ENCODE measurements at regions not wholly inside any gene's neighbourhood (a gene's known extent, or its start where the extent isn't known, plus 50 kb on each side); places are given as distances from the start of the nearest gene placed in this dataset.

GRCh38 chr14:97633131-97633738 lies 836.1 kb downstream of the VRK1 start:
- no peak for DNase-seq (ENCODE audit: low read depth)
- no peak for TF ChIP-seq CTCF (conservative IDR thresholded peaks at IDR 0.05; ENCODE audit: control insufficient read depth, insufficient read depth, low read depth, low read length)

DNA sequence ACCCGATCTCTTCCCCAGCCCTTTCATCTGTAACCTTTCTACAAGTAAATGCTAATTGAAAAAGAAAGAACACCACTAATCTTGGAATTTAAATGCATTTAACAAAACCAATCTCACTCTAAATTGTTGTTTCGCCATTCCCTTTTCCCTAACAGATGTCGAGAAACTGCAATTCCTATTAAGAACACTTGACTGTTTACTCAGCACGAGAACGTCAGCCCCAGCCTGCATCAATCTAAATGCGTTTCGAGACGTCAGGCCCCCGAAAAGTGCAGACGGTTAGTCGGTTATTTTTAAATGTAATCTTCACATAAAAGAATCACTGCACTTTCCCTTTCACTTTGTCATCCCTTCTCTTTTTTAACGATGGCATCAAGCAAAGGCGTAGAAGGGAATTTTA lies 837.6 kb downstream of the VRK1 start:
- no peak overlapping the region for H3K4me3 ChIP-seq (ENCODE audit: control insufficient read depth, low read depth, low read length)
- no peak for DNase-seq (ENCODE audit: low read depth)
- TF ChIP-seq CTCF (conservative IDR thresholded peaks at IDR 0.05; ENCODE audit: control insufficient read depth, insufficient read depth, low read depth, low read length) = no peak

More at GRCh38 chr14:97633131-97633738, 836.1 kb downstream of the VRK1 start:
- no peak overlapping the region for H3K4me3 ChIP-seq (ENCODE audit: control insufficient read depth, low read depth, low read length)

GRCh38 chr14:97638864-97639263 lies 841.7 kb downstream of the VRK1 start:
- no peak for DNase-seq (ENCODE audit: low read depth)
- H3K4me3 ChIP-seq (ENCODE audit: control insufficient read depth, low read depth, low read length) = no peak overlapping the region
- no peak for TF ChIP-seq CTCF (conservative IDR thresholded peaks at IDR 0.05; ENCODE audit: control insufficient read depth, insufficient read depth, low read depth, low read length)

GRCh38 chr14:97640031-97640430 lies 842.8 kb downstream of the VRK1 start:
- no peak for DNase-seq (ENCODE audit: low read depth)
- no peak for TF ChIP-seq CTCF (conservative IDR thresholded peaks at IDR 0.05; ENCODE audit: control insufficient read depth, insufficient read depth, low read depth, low read length)

DNA sequence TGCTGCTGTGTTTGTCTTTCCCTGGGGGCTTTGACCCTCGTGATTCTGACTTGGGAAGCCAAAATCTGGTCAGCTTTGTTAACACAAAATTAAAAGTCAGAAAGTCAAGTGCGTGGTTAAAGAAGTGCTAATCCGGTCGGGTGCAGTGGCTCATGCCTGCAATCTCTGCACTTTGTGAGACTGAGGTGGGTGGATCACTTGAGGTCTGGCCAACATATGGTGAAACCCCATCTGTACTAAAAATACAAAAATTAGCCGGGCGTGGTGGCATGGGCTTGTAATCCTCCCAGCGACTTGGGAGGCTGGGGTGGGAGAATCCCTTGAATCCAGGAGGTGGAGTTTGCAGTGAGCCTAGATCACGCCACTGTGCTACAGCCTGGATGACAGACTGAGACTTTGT lies 844.6 kb downstream of the VRK1 start:
- H3K4me3 ChIP-seq (ENCODE audit: control insufficient read depth, low read depth, low read length) = no peak overlapping the region
- DNase-seq (ENCODE audit: low read depth) = peak; percentile 6
- no peak for TF ChIP-seq CTCF (conservative IDR thresholded peaks at IDR 0.05; ENCODE audit: control insufficient read depth, insufficient read depth, low read depth, low read length)

More at GRCh38 chr14:97640031-97640430, 842.8 kb downstream of the VRK1 start:
- H3K4me3 ChIP-seq (ENCODE audit: control insufficient read depth, low read depth, low read length) = no peak overlapping the region

DNA sequence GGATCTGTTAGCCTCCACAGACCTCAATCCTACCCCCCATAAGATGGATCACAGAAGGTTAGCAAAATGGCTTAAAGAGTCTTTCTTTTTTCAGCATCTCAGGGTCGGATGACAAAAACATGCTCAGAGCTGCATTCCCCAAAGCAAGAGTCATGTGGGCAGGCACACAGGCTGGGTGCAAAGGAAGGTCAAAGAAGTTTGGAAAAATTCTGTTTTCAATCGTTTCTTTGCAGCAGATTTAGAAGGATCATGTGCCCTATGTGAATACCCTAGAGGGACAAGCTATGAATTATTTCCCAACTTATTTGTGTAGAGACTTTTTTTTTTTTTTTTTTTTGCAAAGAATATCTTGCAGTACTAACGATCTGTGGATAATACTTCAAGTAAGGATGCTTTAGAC lies 845.4 kb downstream of the VRK1 start:
- H3K4me3 ChIP-seq (ENCODE audit: control insufficient read depth, low read depth, low read length) = no peak overlapping the region
- DNase-seq (ENCODE audit: low read depth) = no peak
- TF ChIP-seq CTCF (conservative IDR thresholded peaks at IDR 0.05; ENCODE audit: control insufficient read depth, insufficient read depth, low read depth, low read length) = no peak

DNA sequence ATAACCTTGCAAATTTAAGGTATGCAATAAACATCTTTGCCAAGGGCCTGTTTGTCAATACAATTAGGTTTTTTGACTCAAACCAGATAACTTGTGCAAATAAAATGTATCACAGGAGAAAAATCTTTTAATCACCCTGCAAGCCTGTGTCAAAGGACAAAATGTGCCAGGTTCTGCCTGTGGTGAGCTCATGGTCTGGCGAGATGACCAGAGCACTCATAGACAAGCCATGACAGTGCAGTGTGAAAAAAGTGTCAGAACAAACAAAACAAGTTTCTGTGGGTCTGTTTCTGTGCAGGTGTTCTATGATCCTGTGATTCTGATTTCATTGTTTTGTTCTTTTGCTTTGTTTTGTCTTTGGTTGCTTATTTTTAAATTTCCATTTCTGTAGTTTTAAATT lies 847.2 kb downstream of the VRK1 start:
- H3K4me3 ChIP-seq (ENCODE audit: control insufficient read depth, low read depth, low read length) = no peak overlapping the region
- DNase-seq (ENCODE audit: low read depth) = no peak
- no peak for TF ChIP-seq CTCF (conservative IDR thresholded peaks at IDR 0.05; ENCODE audit: control insufficient read depth, insufficient read depth, low read depth, low read length)

All from fibroblast of mammary gland (primary cell).